GM12878 (cell line): ENCODE measurements at regions not wholly inside any gene's neighbourhood (a gene's known extent, or its start where the extent isn't known, plus 50 kb on each side); places are given as distances from the start of the nearest gene placed in this dataset.

Experiments used
- ATAC-seq: fragments of 200-7000 bp; cut with Tn5 transposase; 3 replicates; pipeline ENCODE4 v1.9.1; 2020; ENCODE audit warnings: mild to moderate bottlenecking, moderate library complexity
- BruUV-seq: library from RNA; stranded (reverse); fragments of 400-500 nt; replicated peaks from 2 replicates; lab custom pipeline; 2021; lab: Mats Ljungman, UMichigan
- CTCF ChIA-PET: fragments of 300-600 bp; sonication (Branson Sonifier 250); formaldehyde crosslinking; extraction: SDS; loops from one replicate; lab custom pipeline; 2021; ENCODE audit warnings: inconsistent platforms; lab: Yijun Ruan, JAX
- POLR2A ChIA-PET: fragments of 350-600 bp; formaldehyde crosslinking; extraction: SDS; loops from one replicate; lab custom pipeline; 2021; ENCODE audit warnings: inconsistent platforms; lab: Charles Lee
- RAD21 ChIA-PET: fragments of 300-600 bp; sonication (Branson Sonifier 250); formaldehyde crosslinking; loops from one replicate; lab custom pipeline; 2023; ENCODE audit warnings: antibody characterized with exemption; ENCODE audit not compliant: unreplicated experiment; lab: Charles Lee
- SMC1A ChIA-PET: fragments of 300-600 bp; sonication (Branson Sonifier 250); formaldehyde crosslinking; loops from one replicate; lab custom pipeline; 2023; ENCODE audit not compliant: unreplicated experiment, uncharacterized antibody; lab: Charles Lee
- DNase-seq: peaks from one replicate; pipeline ENCODE4 v3.0.0-alpha.2; 2011; ENCODE audit warnings: low read depth, low spot score
- FAIRE-seq: peaks from 3 replicates; lab custom pipeline; 2011; peaks lifted over from hg19 to GRCh38; lab: Jason Lieb, UNC
- H2AFZ ChIP-seq: 2 replicates; pipeline ENCODE4 v1.6.0; 2011; ENCODE audit warnings: low read depth, low read length, control low read depth; ENCODE audit not compliant: control insufficient read depth
- H3K27ac ChIP-seq: 2 replicates; pipeline ENCODE4 v1.5.1; 2011; ENCODE audit warnings: control low read depth; ENCODE audit not compliant: control insufficient read depth, insufficient read depth
- H3K27me3 ChIP-seq, 2 experiments: replicated peaks in 1 of 2; 2 replicates each; pipeline versions ENCODE4 v1.6.0 to v1.6.1; 2011; ENCODE audit warnings: low read length in 1 of 2; ENCODE audit not compliant: control insufficient read depth in 2 of 2, insufficient read depth in 2 of 2
- H3K36me3 ChIP-seq, 2 experiments: 2 replicates each; pipeline ENCODE4 v1.5.1; 2011; ENCODE audit warnings: low read length in 1 of 2; ENCODE audit not compliant: control insufficient read depth in 2 of 2, insufficient read depth in 2 of 2
- H3K4me1 ChIP-seq: 2 replicates; pipeline ENCODE4 v1.6.1; 2011; ENCODE audit warnings: mild to moderate bottlenecking, low read length, moderate library complexity, mixed read lengths; ENCODE audit not compliant: control insufficient read depth, insufficient read depth
- H3K4me2 ChIP-seq: 2 replicates; pipeline ENCODE4 v1.6.0; 2011; ENCODE audit warnings: control low read depth; ENCODE audit not compliant: control insufficient read depth, insufficient read depth
- H3K4me3 ChIP-seq: fragments of 200-600 bp; sonication (generic); 2 replicates; pipeline ENCODE4 v1.5.1; 2016
- H3K79me2 ChIP-seq: 2 replicates; pipeline ENCODE4 v1.6.0; 2011; ENCODE audit warnings: low read length; ENCODE audit not compliant: control insufficient read depth, insufficient read depth
- H3K9ac ChIP-seq: 2 replicates; pipeline ENCODE4 v1.8.0; 2011; ENCODE audit warnings: low read length, control low read depth, mixed read lengths; ENCODE audit not compliant: control insufficient read depth, insufficient read depth
- H3K9me3 ChIP-seq: replicated peaks from 3 replicates; pipeline ENCODE4 v1.5.1; 2011; ENCODE audit warnings: mild to moderate bottlenecking, low read length; ENCODE audit not compliant: control insufficient read depth, insufficient read depth
- H4K20me1 ChIP-seq: 2 replicates; pipeline ENCODE4 v1.6.0; 2011; ENCODE audit not compliant: control insufficient read depth, insufficient read depth
- BCL3 ChIP-seq: IDR thresholded peaks from 2 replicates; pipeline ENCODE4 v1.6.1; 2011; ENCODE audit warnings: borderline replicate concordance, low read depth, mild to moderate bottlenecking, moderate library complexity, low read length; ENCODE audit not compliant: insufficient read depth, poor library complexity, severe bottlenecking
- BMI1 ChIP-seq: fragments of 450-650 bp; IDR thresholded peaks from 2 replicates; pipeline ENCODE4 v1.6.1; 2016; ENCODE audit warnings: mild to moderate bottlenecking, moderate library complexity, borderline replicate concordance
- BRCA1 ChIP-seq: IDR thresholded peaks from 2 replicates; pipeline ENCODE4 v1.6.1; 2011; ENCODE audit warnings: low read depth, low read length, improper control_type of control experiment
- DPF2 ChIP-seq: fragments of 450-650 bp; IDR thresholded peaks from 2 replicates; pipeline ENCODE4 v1.6.1; 2017; ENCODE audit warnings: mild to moderate bottlenecking
- EP300 ChIP-seq, 2 experiments: fragments of 150-350 bp in 1 of 2; IDR thresholded peaks; 2 replicates each; pipeline ENCODE4 v1.6.1; 2011 to 2012; ENCODE audit warnings: low read depth in 2 of 2, low read length in 2 of 2, borderline replicate concordance in 1 of 2, improper control_type of control experiment in 1 of 2, inconsistent platforms in 1 of 2; ENCODE audit not compliant: control insufficient read depth in 1 of 2
- IKZF1 ChIP-seq: fragments of 450-650 bp; conservative IDR thresholded peaks from 2 replicates; pipeline ENCODE4 v1.6.1; 2017; ENCODE audit warnings: antibody characterized with exemption, mild to moderate bottlenecking
- JUNB ChIP-seq: IDR thresholded peaks from 2 replicates; pipeline ENCODE4 v1.6.1; 2016; ENCODE audit warnings: antibody characterized with exemption, mild to moderate bottlenecking
- NFIC ChIP-seq: IDR thresholded peaks from 2 replicates; pipeline ENCODE4 v1.6.1; 2012; ENCODE audit warnings: low read depth, mild to moderate bottlenecking, inconsistent platforms, low read length, moderate library complexity
- POLR2AphosphoS5 ChIP-seq: IDR thresholded peaks from 2 replicates; pipeline ENCODE4 v1.6.1; 2011; ENCODE audit warnings: mild to moderate bottlenecking, low read length, inconsistent platforms
- TBL1XR1 ChIP-seq: IDR thresholded peaks from 2 replicates; pipeline ENCODE4 v1.6.1; 2012; ENCODE audit warnings: low read depth, low read length, improper control_type of control experiment
- in situ Hi-C: fragments of 300-500 bp; cut with MboI; formaldehyde crosslinking; loops from 9 replicates; pipeline ENCODE4 v1.14.3; 2018; ENCODE audit warnings: mixed read lengths
- intact Hi-C: fragments of 100-400 bp; cut with micrococcal nuclease; formaldehyde crosslinking; loops from one replicate; pipeline ENCODE4 v1.14.2; 2022; ENCODE audit not compliant: unreplicated experiment

GRCh38 chr9:103361906-103362305 lies 366.8 kb downstream of the CYLC2 start:
- no peak overlapping the region for H3K27ac ChIP-seq
- CTCF ChIA-PET: no interaction called here
- in situ Hi-C loops: no loop called here
- H3K4me3 ChIP-seq: no peak overlapping the region
- ATAC-seq: no peak
- H3K4me1 ChIP-seq: no peaks in the 10 kb centered on the region
- POLR2A ChIA-PET: no interaction called here
- no peak for TF ChIP-seq DPF2
- no peak for TF ChIP-seq JUNB
- TF ChIP-seq BCL3: no peak
- TF ChIP-seq TBL1XR1: no peak
- no peak for TF ChIP-seq NFIC
- no peak for TF ChIP-seq BMI1
- TF ChIP-seq BRCA1: no peak
- no peak for TF ChIP-seq IKZF1
- no peak for TF ChIP-seq EP300 (IDR thresholded peaks at IDR 0.05; ENCODE audit: borderline replicate concordance in 1 of 2, control insufficient read depth in 1 of 2, low read depth in 2 of 2, low read length in 2 of 2)
- TF ChIP-seq POLR2AphosphoS5: no peak
- H3K79me2 ChIP-seq: no peaks in the 10 kb centered on the region
- intact Hi-C loops: no loop called here
- H4K20me1 ChIP-seq: no peaks in the 10 kb centered on the region
- H2AFZ ChIP-seq: no peak overlapping the region
- DNase-seq: no peak
- no peak overlapping the region for H3K4me2 ChIP-seq
- SMC1A ChIA-PET: no interaction called here
- no peak overlapping the region for H3K9ac ChIP-seq
- FAIRE-seq: no peak
- H3K9me3 ChIP-seq: no peaks in the 10 kb centered on the region
- no peaks in the 10 kb centered on the region for H3K36me3 ChIP-seq
- no TSS peak for BruUV-seq
- no peaks in the 10 kb centered on the region for H3K27me3 ChIP-seq
- RAD21 ChIA-PET: no interaction called here
